HG02938 (cell line): ENCODE measurements at regions not wholly inside any gene's neighbourhood (a gene's known extent, or its start where the extent isn't known, plus 50 kb on each side); places are given as distances from the start of the nearest gene placed in this dataset.

Experiments used
- ATAC-seq: cut with Tn5 transposase; IDR thresholded peaks from one replicate; pipeline ENCODE4 v1.9.1; 2021; ENCODE audit warnings: mild to moderate bottlenecking, moderate library complexity; ENCODE audit not compliant: unreplicated experiment

DNA sequence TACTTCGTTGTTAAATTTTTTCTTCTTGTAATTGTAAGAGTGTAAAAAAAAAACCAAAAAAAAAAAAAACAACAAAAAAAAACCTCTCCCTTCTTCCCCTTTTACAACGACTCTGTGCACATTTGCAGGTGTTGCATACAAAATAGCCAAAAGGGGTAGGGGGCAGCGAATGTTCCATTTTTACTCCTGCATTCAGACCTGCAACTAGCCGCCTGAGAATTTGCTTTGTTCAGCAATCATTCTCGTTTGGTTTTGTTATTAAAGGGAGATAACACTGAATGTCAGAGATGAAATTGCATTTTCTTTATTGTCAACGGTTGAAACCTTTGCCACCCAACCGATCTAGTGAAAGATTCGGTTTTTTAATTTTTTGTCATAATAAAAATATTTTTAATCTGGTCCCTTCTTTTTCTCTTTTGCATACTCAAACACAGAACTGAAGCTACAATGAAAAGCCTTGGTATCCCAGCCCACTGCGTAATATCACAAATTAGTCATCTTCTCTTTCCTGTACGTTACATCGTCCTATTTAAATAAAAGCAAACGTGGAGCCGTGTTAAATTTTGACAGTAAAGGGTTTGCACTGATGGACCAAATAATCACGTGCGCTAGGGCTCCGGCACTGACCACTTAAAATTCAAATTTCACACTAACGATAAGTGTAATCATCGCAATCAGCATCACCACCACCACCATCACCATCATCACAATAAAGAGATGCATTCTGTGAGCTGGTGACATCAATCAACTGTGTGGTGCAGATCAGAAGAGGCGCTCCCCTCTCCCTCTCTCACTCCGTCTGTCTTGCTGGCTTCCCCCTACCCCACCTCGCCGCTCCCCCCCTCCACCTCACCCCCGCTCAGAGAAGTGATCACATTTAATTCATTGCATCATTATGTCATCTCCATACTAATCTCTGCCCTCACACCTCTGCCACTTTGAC is 406.2 kb upstream of the PSMD7 start:
- ATAC-seq: no peak

DNA sequence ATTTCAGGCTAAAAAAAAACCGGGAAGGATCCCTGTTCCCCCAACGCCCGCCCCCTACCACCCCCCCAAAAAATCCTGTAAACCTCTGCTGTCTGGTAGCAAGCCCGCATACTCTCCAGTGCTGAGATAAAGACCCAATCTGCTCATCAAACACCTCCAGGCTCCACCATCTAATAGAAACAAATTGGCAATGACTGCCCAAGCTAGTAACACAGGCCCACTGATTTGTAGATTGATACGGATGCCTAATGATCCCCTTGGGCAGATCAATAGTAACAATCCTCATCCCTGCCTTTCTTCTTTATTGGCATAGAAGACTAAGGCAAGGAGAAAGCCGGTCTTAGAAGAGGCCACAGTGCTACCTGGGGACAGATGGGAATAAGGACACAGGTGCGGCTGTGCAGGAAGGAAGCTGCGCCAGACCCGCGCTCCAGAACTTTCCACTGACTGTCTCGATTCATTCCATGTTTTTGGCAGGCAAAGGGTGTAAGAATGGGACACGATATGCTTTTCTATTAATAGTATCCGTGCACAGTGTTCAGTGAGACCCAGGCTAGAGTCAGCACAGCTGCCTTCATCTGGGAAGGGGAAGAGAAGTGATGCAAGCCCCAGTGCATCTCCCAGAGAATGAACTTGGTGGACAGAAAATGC is 407.6 kb upstream of the PSMD7 start:
- no peak for ATAC-seq

DNA sequence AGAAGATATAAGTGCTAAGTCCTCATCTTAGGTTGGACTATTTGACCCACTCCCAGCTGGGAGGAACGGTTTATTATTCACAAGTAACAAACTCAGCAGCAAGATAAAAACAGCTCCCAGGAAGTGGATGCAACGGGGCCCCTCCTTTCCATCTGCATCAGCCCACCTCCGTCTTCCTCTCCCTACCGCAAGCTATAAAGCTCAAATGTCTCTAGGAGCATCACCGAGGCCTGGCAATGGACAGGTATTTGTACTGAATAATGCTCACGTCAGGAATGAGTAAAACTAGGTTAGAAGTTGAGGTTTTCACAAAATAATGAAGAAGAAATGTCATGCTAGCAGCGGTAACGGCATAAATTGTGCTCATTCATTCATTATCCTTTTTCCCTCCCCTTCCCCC is 408.7 kb upstream of the PSMD7 start:
- no peak for ATAC-seq

GRCh38 chr16:73886426-73886825 is 410.2 kb upstream of the PSMD7 start:
- ATAC-seq: no peak

GRCh38 chr16:73885319-73885718 is 411.3 kb upstream of the PSMD7 start:
- no peak for ATAC-seq

- ATAC-seq: no peak
These were observed 412.8 kb upstream of the PSMD7 start for GRCh38 chr16:73883841-73884240.

DNA sequence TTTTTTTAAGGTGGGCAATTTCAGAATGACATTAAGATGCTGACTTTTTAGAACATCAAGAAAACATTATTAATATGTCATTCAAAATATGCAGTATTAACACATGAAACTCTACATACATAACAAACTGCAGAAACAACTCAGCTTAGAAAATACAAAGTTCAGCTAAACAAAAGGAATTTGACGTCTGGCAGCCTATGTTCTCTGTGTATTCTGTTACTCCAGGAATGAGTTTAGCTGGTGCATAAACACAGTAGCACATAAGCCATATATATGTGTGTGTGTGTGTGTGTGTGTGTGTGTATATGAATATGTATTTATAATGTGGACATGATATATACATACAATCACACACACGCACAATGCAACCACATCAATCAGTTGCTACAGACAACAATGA is 413.5 kb upstream of the PSMD7 start:
- ATAC-seq: no peak

DNA sequence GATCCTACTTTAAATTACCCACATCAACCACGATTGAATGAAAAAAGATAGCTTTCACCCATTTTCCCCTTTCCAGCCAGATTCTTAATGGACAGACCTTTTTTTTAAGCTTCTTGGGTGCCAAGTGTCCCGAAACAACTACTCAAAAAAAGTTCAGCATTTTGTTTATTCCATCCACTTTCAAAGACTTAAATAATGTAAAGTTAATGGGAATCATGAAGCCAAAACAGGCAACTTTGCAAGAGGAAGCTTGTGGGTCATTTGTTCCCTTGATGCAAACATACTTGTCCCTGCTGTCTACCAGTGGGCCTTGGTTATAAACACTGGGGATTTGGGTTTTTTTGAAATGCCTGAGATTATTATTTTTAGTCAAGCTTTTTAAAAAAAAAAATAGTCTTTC is 414.0 kb upstream of the PSMD7 start:
- ATAC-seq: no peak

DNA sequence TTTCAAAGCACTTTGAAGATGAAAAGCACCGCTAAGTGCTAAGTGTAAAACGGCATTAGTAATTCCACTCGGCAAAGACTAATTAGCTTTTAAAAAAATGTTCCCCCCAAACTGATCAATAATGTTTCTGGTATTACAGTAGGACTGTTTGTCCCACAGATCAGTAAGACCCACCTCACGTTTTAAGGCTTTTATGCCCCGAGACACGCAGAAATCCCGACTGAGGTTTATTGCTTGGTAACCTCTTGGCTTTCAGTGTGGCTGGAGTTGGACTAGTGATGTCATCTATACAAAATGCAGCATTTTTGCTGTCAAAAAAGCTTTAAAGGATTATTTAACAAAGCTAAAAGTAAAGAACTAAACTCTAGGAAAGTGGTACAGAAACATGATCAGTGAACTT is 414.6 kb upstream of the PSMD7 start:
- ATAC-seq: no peak

DNA sequence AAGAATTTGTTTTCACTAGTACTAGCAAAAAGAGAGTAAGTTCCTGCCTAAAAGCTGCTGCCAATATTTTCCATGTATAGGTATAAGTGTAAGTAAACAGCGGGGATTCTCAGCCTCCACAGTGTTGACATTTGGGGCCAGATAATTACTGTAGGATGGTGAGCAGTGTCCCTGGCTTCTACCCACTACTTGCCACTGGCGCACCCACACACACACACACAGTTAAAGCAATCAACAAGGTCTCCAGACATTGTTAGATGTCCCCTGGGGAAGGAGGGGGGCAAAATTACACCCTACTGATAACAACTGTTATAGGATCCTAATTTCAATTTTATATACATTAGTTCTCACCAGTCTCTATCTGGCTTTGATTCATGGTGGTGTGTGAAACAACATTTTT is 417.0 kb upstream of the PSMD7 start:
- ATAC-seq: no peak

DNA sequence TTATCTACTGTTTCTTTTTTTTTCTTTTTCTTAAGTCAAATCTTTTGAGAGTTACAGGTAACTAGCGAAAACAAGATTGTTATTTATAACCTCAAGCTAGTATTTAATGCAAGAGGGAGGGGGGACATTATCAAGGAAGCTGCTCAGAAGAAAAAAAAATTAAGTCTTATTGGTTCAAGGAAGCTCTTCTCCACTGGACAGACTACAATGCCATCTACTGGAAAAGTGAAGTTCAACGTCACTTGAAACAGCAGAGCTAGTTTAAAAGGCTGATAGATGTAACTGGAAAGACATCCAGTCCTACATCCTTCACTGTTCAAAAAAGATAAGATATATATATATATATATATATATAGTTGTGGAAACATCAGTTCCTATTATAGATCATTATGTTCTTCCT is 418.0 kb upstream of the PSMD7 start:
- ATAC-seq: no peak

DNA sequence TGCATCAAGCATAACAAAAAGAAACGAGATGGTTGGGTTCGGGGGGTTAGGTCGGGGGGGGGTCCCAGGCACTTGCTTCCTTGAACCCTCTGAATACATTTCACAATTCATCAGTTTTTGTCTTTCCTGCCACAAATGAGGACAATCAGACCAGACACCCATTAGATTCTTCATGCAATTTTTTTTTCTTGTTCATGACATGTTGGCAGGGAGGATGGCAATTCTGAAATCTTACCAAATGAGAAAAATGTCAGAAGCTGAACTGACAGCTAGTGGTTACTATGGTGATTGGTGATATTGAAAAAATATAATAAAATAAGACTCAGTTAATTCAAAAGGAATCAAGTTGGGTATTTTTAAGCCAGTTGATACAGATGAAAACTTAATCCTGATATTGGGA is 419.5 kb upstream of the PSMD7 start:
- ATAC-seq: no peak

DNA sequence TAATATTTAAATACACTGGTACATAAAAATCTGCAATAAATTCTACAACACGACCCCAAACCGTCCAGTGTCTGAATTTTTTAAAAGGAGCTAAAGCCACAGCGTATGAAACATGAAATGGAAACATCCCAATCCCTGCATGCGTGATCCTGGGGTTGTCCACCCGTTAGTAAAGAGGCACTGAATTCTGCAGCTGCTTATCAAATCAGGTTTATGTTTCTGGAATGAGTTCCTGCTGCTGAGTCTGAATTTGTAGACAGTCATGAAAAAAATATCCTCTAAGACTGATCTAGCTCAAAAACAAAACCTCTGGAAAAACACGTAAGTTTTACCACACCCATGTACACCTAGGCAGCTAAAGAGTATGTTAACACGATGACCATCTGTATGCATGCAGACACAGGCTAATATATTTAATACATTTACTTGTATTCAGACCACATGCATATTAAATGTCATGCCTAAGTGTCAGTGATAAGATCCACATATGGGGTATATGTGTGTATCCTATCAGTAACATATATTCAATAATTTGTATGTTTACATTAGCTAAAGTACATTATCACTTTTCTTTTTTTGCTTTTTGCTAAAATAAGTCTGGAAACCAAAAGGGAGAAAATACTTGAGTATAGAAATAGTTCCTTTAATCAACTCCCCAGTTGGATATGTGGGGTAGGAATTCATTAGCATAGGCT is 420.5 kb upstream of the PSMD7 start:
- no peak for ATAC-seq

DNA sequence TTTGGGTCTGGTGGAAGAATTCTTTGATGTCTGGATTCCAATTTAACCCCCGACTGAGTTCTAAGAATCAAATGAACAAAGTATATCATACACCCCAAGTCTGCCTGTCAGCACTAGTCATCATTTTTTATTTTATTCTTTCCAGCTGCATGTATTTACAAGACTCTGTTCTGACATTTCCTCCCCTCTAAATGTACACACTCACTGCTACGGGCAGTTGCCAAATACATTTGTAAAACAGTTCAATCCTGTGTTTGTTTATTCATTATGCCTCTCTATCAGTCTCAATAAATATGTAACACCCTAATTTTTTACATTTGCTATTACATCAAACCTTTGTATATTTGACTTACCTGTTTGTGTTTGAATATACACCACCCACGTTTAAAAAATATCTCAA is 422.3 kb upstream of the PSMD7 start:
- no peak for ATAC-seq

DNA sequence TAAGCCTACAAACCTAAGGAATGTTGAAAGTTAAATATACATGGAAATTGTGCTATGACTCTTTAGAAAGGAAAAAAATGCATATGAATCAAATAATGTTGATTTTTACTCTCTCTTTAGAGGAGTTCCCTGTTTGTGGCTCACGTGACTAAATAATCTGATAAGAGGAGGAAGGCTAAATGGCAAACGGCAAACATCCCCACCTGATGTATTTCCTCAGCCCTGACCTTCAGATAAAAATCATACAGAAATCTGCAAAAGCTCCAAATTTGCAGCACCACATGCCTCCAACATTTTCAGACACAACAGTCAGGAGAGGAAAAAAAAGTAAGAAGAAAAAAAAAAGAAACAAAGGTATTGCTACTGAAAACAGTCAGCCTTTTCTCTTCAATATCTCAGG is 423.0 kb upstream of the PSMD7 start:
- no peak for ATAC-seq

GRCh38 chr16:73872856-73873255 is 423.8 kb upstream of the PSMD7 start:
- ATAC-seq: no peak

- no peak for ATAC-seq
These were observed 425.4 kb upstream of the PSMD7 start for GRCh38 chr16:73871088-73871733.

DNA sequence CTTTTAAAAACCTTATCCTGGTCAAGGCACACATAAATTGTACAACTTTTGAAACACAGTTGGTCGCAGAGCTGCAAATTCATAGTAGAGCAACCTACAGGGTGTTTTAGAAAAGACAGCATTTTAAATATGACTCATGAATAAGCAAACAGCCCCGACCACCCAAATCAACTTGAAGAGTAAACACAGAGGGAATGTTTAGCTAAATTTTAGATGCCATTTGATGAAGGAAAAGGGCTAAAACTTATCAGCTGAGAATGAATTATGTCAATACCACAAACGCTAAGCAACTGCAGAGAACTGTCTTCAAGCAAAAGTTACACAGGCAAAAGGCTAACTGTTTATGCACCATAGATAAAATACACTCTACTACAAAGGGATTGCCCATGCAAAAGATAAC is 427.5 kb upstream of the PSMD7 start:
- ATAC-seq: no peak

DNA sequence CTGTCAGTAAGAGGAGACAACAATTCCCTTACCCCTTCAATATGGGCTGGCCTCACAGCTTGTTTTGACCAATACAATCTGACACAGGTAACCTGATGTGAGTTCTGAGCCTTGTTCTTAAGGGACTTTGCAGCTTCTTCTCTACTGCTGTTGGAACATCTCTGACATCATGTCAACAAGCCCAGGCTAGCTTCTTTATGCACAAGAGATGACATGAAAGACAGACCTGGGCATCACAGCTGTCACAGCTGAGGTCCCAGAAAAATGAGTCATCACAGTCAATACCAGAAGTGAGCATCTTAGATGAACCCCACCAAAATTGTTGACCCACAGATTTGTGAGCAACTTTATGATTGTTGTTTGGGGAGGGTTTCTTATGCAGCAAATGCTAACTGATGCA is 431.7 kb upstream of the PSMD7 start:
- ATAC-seq: no peak

GRCh38 chr16:73858326-73858725 is 438.3 kb upstream of the PSMD7 start:
- no peak for ATAC-seq

DNA sequence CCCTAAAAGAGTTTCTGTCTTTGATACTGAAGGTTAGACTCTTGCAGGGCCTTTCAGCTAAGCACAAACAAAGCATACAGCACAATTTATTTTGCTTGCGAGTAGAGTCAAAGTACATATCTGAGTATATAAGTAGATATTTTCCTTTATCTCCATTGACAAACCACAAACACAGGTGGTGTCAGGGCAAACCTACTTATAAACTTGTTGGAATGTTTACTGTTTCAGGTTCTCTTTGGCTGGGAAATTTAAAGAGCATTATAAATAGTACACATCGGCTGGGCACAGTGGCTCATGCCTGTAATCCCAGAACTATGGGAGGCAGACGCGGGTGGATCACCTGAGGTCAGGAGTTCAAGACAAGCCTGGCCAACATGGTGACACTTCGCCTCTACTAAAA is 442.6 kb upstream of the PSMD7 start:
- no peak for ATAC-seq
